GM23338 (cell line): ENCODE measurements at regions not wholly inside any gene's neighbourhood (a gene's known extent, or its start where the extent isn't known, plus 50 kb on each side); places are given as distances from the start of the nearest gene placed in this dataset.

Experiments
- ATAC-seq: fragments of 200-7000 bp; cut with Tn5 transposase; 3 replicates; pipeline ENCODE4 v1.9.1; 2020
- DNase-seq: peaks from one replicate; pipeline ENCODE4 v3.0.0-alpha.2; 2015; ENCODE audit warnings: low spot score
- H2AFZ ChIP-seq: fragments of 200-600 bp; sonication (generic); 2 replicates; pipeline ENCODE4 v1.8.0; 2016; ENCODE audit warnings: antibody characterized with exemption, mild to moderate bottlenecking, moderate library complexity
- H3F3A ChIP-seq: fragments of 200-600 bp; sonication (generic); replicated peaks from 2 replicates; pipeline ENCODE4 v1.8.0; 2017; ENCODE audit warnings: antibody characterized with exemption, mixed run types, low read depth
- H3K27ac ChIP-seq: fragments of 200-600 bp; sonication (generic); 2 replicates; pipeline ENCODE4 v1.6.1; 2016; ENCODE audit warnings: low read depth
- H3K27me3 ChIP-seq: fragments of 200-600 bp; sonication (generic); 2 replicates; pipeline ENCODE4 v1.8.0; 2016; ENCODE audit warnings: mild to moderate bottlenecking, mixed run types, moderate library complexity; ENCODE audit not compliant: insufficient read depth
- H3K36me3 ChIP-seq: fragments of 200-600 bp; sonication (generic); 2 replicates; pipeline ENCODE4 v1.8.0; 2016; ENCODE audit warnings: mild to moderate bottlenecking; ENCODE audit not compliant: insufficient read depth
- H3K4me1 ChIP-seq: fragments of 200-600 bp; sonication (generic); 2 replicates; pipeline ENCODE4 v1.8.0; 2016; ENCODE audit warnings: mild to moderate bottlenecking, moderate library complexity; ENCODE audit not compliant: insufficient read depth
- H3K4me2 ChIP-seq: fragments of 200-600 bp; sonication (generic); 2 replicates; pipeline ENCODE4 v1.7.1; 2017; ENCODE audit warnings: mixed run types
- H3K4me3 ChIP-seq: fragments of 200-600 bp; sonication (generic); 2 replicates; pipeline ENCODE4 v1.6.1; 2016; ENCODE audit warnings: mixed run types
- H3K79me2 ChIP-seq: fragments of 200-600 bp; sonication (generic); replicated peaks from 2 replicates; pipeline ENCODE4 v1.8.0; 2017; ENCODE audit warnings: mild to moderate bottlenecking; ENCODE audit not compliant: insufficient read depth
- H3K9me2 ChIP-seq: fragments of 200-600 bp; sonication (generic); 2 replicates; pipeline ENCODE4 v1.8.0; 2017; ENCODE audit not compliant: insufficient read depth
- H4K20me1 ChIP-seq: fragments of 200-600 bp; sonication (generic); replicated peaks from 2 replicates; pipeline ENCODE4 v1.8.0; 2017; ENCODE audit warnings: mild to moderate bottlenecking; ENCODE audit not compliant: insufficient read depth
- H3K27ac Mint-ChIP-seq: 2 replicates; pipeline ENCODE4 v1.8.0; 2020; ENCODE audit warnings: inconsistent platforms, mild to moderate bottlenecking, moderate library complexity, mixed read lengths
- H3K27me3 Mint-ChIP-seq: 3 replicates; pipeline ENCODE4 v1.8.0; 2022; ENCODE audit warnings: low read depth, mild to moderate bottlenecking, moderate library complexity, mixed read lengths, inconsistent platforms; ENCODE audit not compliant: insufficient read depth, poor library complexity
- H3K36me3 Mint-ChIP-seq: 3 replicates; pipeline ENCODE4 v1.8.0; 2021; ENCODE audit warnings: low read depth, mild to moderate bottlenecking, inconsistent platforms, moderate library complexity, mixed read lengths
- H3K4me1 Mint-ChIP-seq: 3 replicates; pipeline ENCODE4 v1.8.0; 2020; ENCODE audit warnings: mild to moderate bottlenecking, inconsistent platforms, mixed read lengths
- H3K4me3 Mint-ChIP-seq: 3 replicates; pipeline ENCODE4 v1.8.0; 2021; ENCODE audit warnings: moderate library complexity, mild to moderate bottlenecking, inconsistent platforms, mixed read lengths
- H3K9me3 Mint-ChIP-seq: 3 replicates; pipeline ENCODE4 v1.8.0; 2020; ENCODE audit warnings: moderate library complexity, mild to moderate bottlenecking, inconsistent platforms, mixed read lengths
- CREB1 ChIP-seq: fragments of 250-450 bp; sonication (Bioruptor Pico); IDR thresholded peaks from 2 replicates; pipeline ENCODE4 v1.5.0; 2020; ENCODE audit warnings: low read depth, mild to moderate bottlenecking, moderate library complexity
- CTCF ChIP-seq, 2 experiments: fragments of 200-600 bp in 1 of 2; sonication (generic) in 1 of 2; conservative IDR thresholded peaks; 2 replicates each; pipeline versions ENCODE4 v1.5.1 to v1.6.1; 2016 to 2017; ENCODE audit warnings: antibody characterized with exemption in 2 of 2, low read depth in 2 of 2, mild to moderate bottlenecking in 2 of 2, moderate library complexity in 1 of 2
- EZH2 ChIP-seq: fragments of 200-600 bp; sonication (generic); IDR thresholded peaks from one replicate; pipeline ENCODE4 v1.8.0; 2017; ENCODE audit warnings: antibody characterized with exemption, mild to moderate bottlenecking, low read depth; ENCODE audit not compliant: unreplicated experiment
- NANOG ChIP-seq: IDR thresholded peaks from 2 replicates; pipeline ENCODE4 v1.6.1; 2016; ENCODE audit warnings: antibody characterized with exemption, borderline replicate concordance
- REST ChIP-seq: IDR thresholded peaks from one replicate; pipeline ENCODE4 v1.6.1; 2018; ENCODE audit warnings: antibody characterized with exemption; ENCODE audit not compliant: unreplicated experiment
- ZNF331 ChIP-seq: fragments of 250-450 bp; sonication (Bioruptor Pico); IDR thresholded peaks from 2 replicates; pipeline ENCODE4 v1.5.0; 2020; ENCODE audit warnings: low read depth, mild to moderate bottlenecking, moderate library complexity
- ZNF462 ChIP-seq: fragments of 250-450 bp; sonication (Bioruptor Pico); IDR thresholded peaks from 2 replicates; pipeline ENCODE4 v1.5.0; 2020; ENCODE audit warnings: mild to moderate bottlenecking, moderate library complexity

GRCh38 chr2:180497621-180498152 lies 482.7 kb upstream of the UBE2E3 start (continued):
- TF ChIP-seq ZNF462 (CRISPR knock-in tag) (no peak), EZH2 (no peak), REST (no peak), NANOG (no peak), CREB1 (CRISPR knock-in tag) (no peak), ZNF331 (no peak)

- no peaks in the 10 kb centered on the region for H3K36me3 Mint-ChIP-seq
- no peak overlapping the region; the same call in 1 of the 2 replicates for H3K27ac Mint-ChIP-seq
- DNase-seq (no peak), ATAC-seq (no peak)
- no peaks in the 10 kb centered on the region for H3K4me1 Mint-ChIP-seq
- no peak overlapping the region for H3K27ac ChIP-seq
- 0 out of 2 replicates have a peak overlapping the region, but pooled peaks have one; percentile 23 for H2AFZ ChIP-seq
- H3F3A ChIP-seq: no peaks in the 10 kb centered on the region
- no peak overlapping the region for H3K4me3 Mint-ChIP-seq
- H3K36me3 ChIP-seq: no peaks in the 10 kb centered on the region
- H4K20me1 ChIP-seq: no peaks in the 10 kb centered on the region
- no peaks in the 10 kb centered on the region for H3K9me2 ChIP-seq
- H3K4me1 ChIP-seq: no peaks in the 10 kb centered on the region
- H3K27me3 ChIP-seq: no peaks in the 10 kb centered on the region
- no peak overlapping the region for H3K4me3 ChIP-seq
- H3K9me3 Mint-ChIP-seq: peaks cover 12% of the 10 kb centered on the region; the same call in 2 of the 3 replicates
- H3K4me2 ChIP-seq: no peak overlapping the region
- H3K79me2 ChIP-seq: no peaks in the 10 kb centered on the region
- no peaks in the 10 kb centered on the region for H3K27me3 Mint-ChIP-seq
- TF ChIP-seq CREB1 (CRISPR knock-in tag): no peak
- TF ChIP-seq REST: no peak
- TF ChIP-seq ZNF331: no peak
- TF ChIP-seq CTCF (conservative IDR thresholded peaks at IDR 0.05; ENCODE audit: low read depth in 2 of 2): no peak
- no peak for TF ChIP-seq EZH2
Measured at GRCh38 chr2:180495606-180496005, 484.8 kb upstream of the UBE2E3 start.
